Body of pancreas (tissue), 4 donors: ENCODE measurements at regions not wholly inside any gene's neighbourhood (a gene's known extent, or its start where the extent isn't known, plus 50 kb on each side); places are given as distances from the start of the nearest gene placed in this dataset.

Source experiments
- ATAC-seq: fragments of 150-250 bp; one replicate; pipeline ENCODE4 v1.9.1; 2016
- DNase-seq, 4 donors: peaks; one replicate each; pipeline ENCODE4 v3.0.0-alpha.2; 2019
- H3K27ac ChIP-seq, 4 donors: fragments of 200-600 bp; sonication (generic); 1 replicate in 3 of 4; 2 replicates in 1 of 4; pipeline versions ENCODE4 v1.5.1 to v1.6.1; 2016 to 2019; ENCODE audit warnings: mild to moderate bottlenecking in 1 of 4, mixed read lengths in 1 of 4, moderate library complexity in 1 of 4
- H3K27me3 ChIP-seq, 2 donors: fragments of 200-600 bp; sonication (generic); one replicate each; pipeline ENCODE4 v1.6.0; 2016; ENCODE audit warnings: mild to moderate bottlenecking in 1 of 2
- H3K36me3 ChIP-seq, 2 donors: fragments of 200-600 bp; sonication (generic); replicated peaks in 1 of 2; 2 replicates each; pipeline ENCODE4 v1.5.1; 2016; ENCODE audit warnings: low read depth in 2 of 2; ENCODE audit not compliant: insufficient read depth in 1 of 2
- H3K4me1 ChIP-seq: fragments of 200-600 bp; sonication (generic); one replicate; pipeline ENCODE4 v1.6.0; 2016
- H3K4me3 ChIP-seq, 2 donors: fragments of 200-600 bp; sonication (generic); 1 replicate in 1 of 2; 2 replicates in 1 of 2; pipeline ENCODE4 v1.5.1; 2016 to 2019
- H3K9me3 ChIP-seq, 3 donors: fragments of 200-600 bp; sonication (generic); 1 replicate in 2 of 3; 2 replicates in 1 of 3; pipeline ENCODE4 v1.5.1; 2016
- CTCF ChIP-seq, 7 experiments: fragments of 450-650 bp in 4 of 7; fragments of 200-600 bp in 3 of 7; sonication (generic) in 3 of 7; IDR thresholded peaks; one replicate each; pipeline ENCODE4 v1.5.1; 2016 to 2019; ENCODE audit warnings: antibody characterized with exemption in 7 of 7
- POLR2A ChIP-seq, 3 donors: fragments of 450-650 bp; IDR thresholded peaks; one replicate each; pipeline ENCODE4 v1.6.1; 2016; ENCODE audit warnings: antibody characterized with exemption in 3 of 3, mild to moderate bottlenecking in 2 of 3
- WGBS, 2 donors: methylation state at CpG; one replicate each; pipeline ENCODE4 v1.1.5; 2017; 5-methylcytosine and 5-hydroxymethylcytosine counted together
- intact Hi-C: fragments of 100-400 bp; cut with DNase I; formaldehyde crosslinking; loops from one replicate; pipeline ENCODE4 v1.15.1; 2023

- ATAC-seq = no peak
- H3K9me3 ChIP-seq = no peaks in the 10 kb centered on the region
- intact Hi-C loops = no loop called here
- no peaks in the 10 kb centered on the region for H3K27me3 ChIP-seq
- no peaks in the 10 kb centered on the region for H3K36me3 ChIP-seq
- no peak overlapping the region for H3K4me3 ChIP-seq
- H3K27ac ChIP-seq = no peak overlapping the region
- DNase-seq = no peak
- WGBS, 2 donors = 46 to 80% methylated on average over 1 to 4 of the region's 4 CpGs
- TF ChIP-seq POLR2A (IDR thresholded peaks at IDR 0.05) = no peak
- TF ChIP-seq CTCF (IDR thresholded peaks at IDR 0.05) = no peak
- peaks cover 7% of the 10 kb centered on the region for H3K4me1 ChIP-seq
These were observed 177.6 kb upstream of the MVB12B start for GRCh38 chr9:126148994-126149393.

- 73 to 80% methylated on average over 2 of the region's 2 CpGs for WGBS, 2 donors
- Histone ChIP-seq H3K27ac (no peak overlapping the region), H3K9me3 (no peaks in the 10 kb centered on the region), H3K4me1 (peaks cover 7% of the 10 kb centered on the region), H3K36me3 (no peaks in the 10 kb centered on the region), H3K27me3 (no peaks in the 10 kb centered on the region), H3K4me3 (no peak overlapping the region)
- TF ChIP-seq POLR2A (IDR thresholded peaks at IDR 0.05) = no peak
- ATAC-seq (no peak), DNase-seq (no peak)
- intact Hi-C loops = no loop called here
These were observed 177.0 kb upstream of the MVB12B start for GRCh38 chr9:126149661-126150060.

GRCh38 chr9:126150411-126151030, 176.1 kb upstream of the MVB12B start:
- DNase-seq = no peak
- Histone ChIP-seq H3K4me3 (no peak overlapping the region), H3K36me3 (no peaks in the 10 kb centered on the region), H3K4me1 (peaks cover 7% of the 10 kb centered on the region), H3K27ac (no peak overlapping the region), H3K27me3 (no peaks in the 10 kb centered on the region), H3K9me3 (no peaks in the 10 kb centered on the region)
- ATAC-seq = no peak
- 61 to 79% methylated on average over 6 of the region's 6 CpGs for WGBS, 2 donors
- TF ChIP-seq POLR2A (IDR thresholded peaks at IDR 0.05) (no peak), CTCF (IDR thresholded peaks at IDR 0.05) (no peak)
- intact Hi-C loops = no loop called here

GRCh38 chr9:126151031-126151685, 175.5 kb upstream of the MVB12B start:
- H3K4me1 ChIP-seq = peaks cover 7% of the 10 kb centered on the region
- no peaks in the 10 kb centered on the region for H3K27me3 ChIP-seq
- no peak overlapping the region for H3K27ac ChIP-seq
- TF ChIP-seq CTCF (IDR thresholded peaks at IDR 0.05) (no peak), POLR2A (IDR thresholded peaks at IDR 0.05) (no peak)
- H3K9me3 ChIP-seq = no peaks in the 10 kb centered on the region
- WGBS, 2 donors = 41 to 48% methylated on average over 12 to 14 of the region's 14 CpGs
- no peak overlapping the region for H3K4me3 ChIP-seq
- ATAC-seq (no peak), DNase-seq (peak in 1 of 4 donors; percentile 14)
- intact Hi-C loops = no loop called here
- H3K36me3 ChIP-seq = no peaks in the 10 kb centered on the region

GRCh38 chr9:126151686-126152134, 174.9 kb upstream of the MVB12B start:
- TF ChIP-seq CTCF (IDR thresholded peaks at IDR 0.05) (no peak), POLR2A (IDR thresholded peaks at IDR 0.05) (no peak)
- Histone ChIP-seq H3K4me1 (peaks cover 7% of the 10 kb centered on the region), H3K36me3 (no peaks in the 10 kb centered on the region), H3K27ac (no peak overlapping the region), H3K27me3 (no peaks in the 10 kb centered on the region), H3K9me3 (no peaks in the 10 kb centered on the region), H3K4me3 (no peak overlapping the region)
- WGBS, 2 donors = 11 to 17% methylated on average over 5 of the region's 5 CpGs
- DNase-seq = no peak
- intact Hi-C loops = no loop called here
- no peak for ATAC-seq
